Stomach (tissue), 4 donors: ENCODE measurements at regions not wholly inside any gene's neighbourhood (a gene's known extent, or its start where the extent isn't known, plus 50 kb on each side); places are given as distances from the start of the nearest gene placed in this dataset.

Source experiments
- CTCF ChIP-seq, 7 experiments: fragments of 450-650 bp in 4 of 7; fragments of 200-600 bp in 3 of 7; sonication (generic) in 3 of 7; IDR thresholded peaks; one replicate each; pipeline ENCODE4 v1.5.1; 2016 to 2019; ENCODE audit warnings: antibody characterized with exemption in 7 of 7, control low read depth in 2 of 7, mild to moderate bottlenecking in 1 of 7
- EP300 ChIP-seq: sonication (generic); formaldehyde crosslinking; IDR thresholded peaks from one replicate; pipeline ENCODE4 v1.6.1; 2017; ENCODE audit warnings: antibody characterized with exemption
- POLR2AphosphoS5 ChIP-seq, 3 donors: sonication (generic); formaldehyde crosslinking; IDR thresholded peaks; one replicate each; pipeline ENCODE4 v1.6.1; 2016; ENCODE audit warnings: antibody characterized with exemption in 3 of 3

DNA sequence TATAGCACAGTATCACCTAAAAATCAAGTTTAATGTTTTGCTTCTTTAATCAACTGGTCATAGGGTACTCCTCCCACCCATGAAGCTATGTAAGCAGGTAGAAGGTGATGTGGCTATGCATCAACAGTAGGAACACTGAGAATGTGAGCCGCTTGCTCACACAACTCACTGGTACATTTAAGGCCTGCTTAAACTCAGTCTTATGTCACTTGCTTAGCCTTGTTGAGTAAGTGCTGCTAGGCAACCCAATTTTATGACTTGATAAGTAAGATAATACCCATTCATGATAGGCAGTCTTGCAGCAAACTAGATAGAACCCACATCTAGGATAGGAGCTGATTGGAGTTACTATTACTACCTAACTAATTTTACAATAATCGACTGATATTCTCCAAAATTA, 70.0 kb upstream of the BMP4 start:
- TF ChIP-seq CTCF (IDR thresholded peaks at IDR 0.05): no peak
- no peak for TF ChIP-seq POLR2AphosphoS5 (IDR thresholded peaks at IDR 0.05)
- TF ChIP-seq EP300: no peak
